Keratinocyte (primary cell): ENCODE measurements at regions not wholly inside any gene's neighbourhood (a gene's known extent, or its start where the extent isn't known, plus 50 kb on each side); places are given as distances from the start of the nearest gene placed in this dataset.

ENCODE experiments used
- DNase-seq: peaks from one replicate; pipeline ENCODE4 v3.0.0-alpha.2; 2011; ENCODE audit warnings: low read depth, missing footprints, low spot score
- FAIRE-seq: peaks from 2 replicates; lab custom pipeline; 2011; peaks lifted over from hg19 to GRCh38; lab: Jason Lieb, UNC
- H2AFZ ChIP-seq: 2 replicates; pipeline ENCODE4 v1.6.0; 2012; ENCODE audit warnings: low read length, control low read depth, inconsistent platforms; ENCODE audit not compliant: control insufficient read depth
- H3K27ac ChIP-seq: 2 replicates; pipeline ENCODE4 v1.5.1; 2011; ENCODE audit warnings: low read length; ENCODE audit not compliant: control insufficient read depth, insufficient read depth
- H3K27me3 ChIP-seq: 3 replicates; pipeline ENCODE4 v1.6.0; 2011; ENCODE audit warnings: low read length; ENCODE audit not compliant: control insufficient read depth, insufficient read depth; ENCODE audit errors: extremely low read depth
- H3K36me3 ChIP-seq, 2 experiments: 2 replicates in 1 of 2; 3 replicates in 1 of 2; pipeline ENCODE4 v1.5.1; 2011; ENCODE audit warnings: low read length in 2 of 2, mild to moderate bottlenecking in 1 of 2; ENCODE audit not compliant: control insufficient read depth in 2 of 2, insufficient read depth in 2 of 2; ENCODE audit errors: extremely low read depth in 1 of 2
- H3K4me1 ChIP-seq: 3 replicates; pipeline ENCODE4 v1.5.1; 2011; ENCODE audit warnings: low read length; ENCODE audit not compliant: control insufficient read depth, insufficient read depth; ENCODE audit errors: extremely low read depth
- H3K4me2 ChIP-seq: 3 replicates; pipeline ENCODE4 v1.6.0; 2011; ENCODE audit warnings: low read depth, low read length; ENCODE audit not compliant: control insufficient read depth, insufficient read depth; ENCODE audit errors: extremely low read depth
- H3K4me3 ChIP-seq, 3 experiments: fragments of 200-600 bp in 1 of 3; sonication (generic) in 1 of 3; 2 replicates in 2 of 3; 3 replicates in 1 of 3; pipeline ENCODE4 v1.5.1; 2011 to 2016; ENCODE audit warnings: low read length in 3 of 3, mild to moderate bottlenecking in 3 of 3, control low read depth in 2 of 3, inconsistent platforms in 1 of 3, low read depth in 1 of 3, mixed read lengths in 1 of 3, mixed run types in 1 of 3, moderate library complexity in 1 of 3; ENCODE audit not compliant: control insufficient read depth in 2 of 3, insufficient read depth in 2 of 3; ENCODE audit errors: extremely low read depth in 1 of 3
- H3K79me2 ChIP-seq: 2 replicates; pipeline ENCODE4 v1.6.0; 2012; ENCODE audit warnings: low read length; ENCODE audit not compliant: control insufficient read depth, insufficient read depth
- H3K9ac ChIP-seq: 3 replicates; pipeline ENCODE4 v1.6.0; 2011; ENCODE audit warnings: low read length; ENCODE audit not compliant: control insufficient read depth, insufficient read depth; ENCODE audit errors: extremely low read depth
- H3K9me1 ChIP-seq: 3 replicates; pipeline ENCODE4 v1.6.0; 2011; ENCODE audit warnings: low read length; ENCODE audit not compliant: control insufficient read depth, insufficient read depth; ENCODE audit errors: extremely low read depth
- H3K9me3 ChIP-seq: 2 replicates; pipeline ENCODE4 v1.5.1; 2012; ENCODE audit warnings: low read depth, low read length; ENCODE audit not compliant: control insufficient read depth
- H4K20me1 ChIP-seq: 3 replicates; pipeline ENCODE4 v1.6.0; 2011; ENCODE audit warnings: low read length; ENCODE audit not compliant: control insufficient read depth, insufficient read depth; ENCODE audit errors: extremely low read depth
- EZH2 ChIP-seq: IDR thresholded peaks from one replicate; pipeline ENCODE4 v1.6.1; 2012; ENCODE audit warnings: inconsistent platforms, mild to moderate bottlenecking, low read length, moderate library complexity
- dilution Hi-C: fragments of 300-500 bp; cut with MboI; formaldehyde crosslinking; loops from one replicate; pipeline ENCODE4 v1.7.0; 2020; ENCODE audit warnings: low sequenced_read_pairs; ENCODE audit not compliant: extremely low pct_ligation_motif_present
- TF ChIP-seq, protein P1 (sequence below), 3 experiments: IDR thresholded peaks in 1 of 3; conservative IDR thresholded peaks in 1 of 3; optimal IDR thresholded peaks in 1 of 3; 2 replicates in 2 of 3; 3 replicates in 1 of 3; pipeline versions ENCODE3 to v1.5.1; 2011; ENCODE audit warnings: low read length in 3 of 3, mild to moderate bottlenecking in 3 of 3, moderate library complexity in 2 of 3, control low read depth in 1 of 3, inconsistent platforms in 1 of 3; ENCODE audit not compliant: insufficient read depth in 2 of 3; ENCODE audit errors: extremely low read depth in 1 of 3

DNA sequence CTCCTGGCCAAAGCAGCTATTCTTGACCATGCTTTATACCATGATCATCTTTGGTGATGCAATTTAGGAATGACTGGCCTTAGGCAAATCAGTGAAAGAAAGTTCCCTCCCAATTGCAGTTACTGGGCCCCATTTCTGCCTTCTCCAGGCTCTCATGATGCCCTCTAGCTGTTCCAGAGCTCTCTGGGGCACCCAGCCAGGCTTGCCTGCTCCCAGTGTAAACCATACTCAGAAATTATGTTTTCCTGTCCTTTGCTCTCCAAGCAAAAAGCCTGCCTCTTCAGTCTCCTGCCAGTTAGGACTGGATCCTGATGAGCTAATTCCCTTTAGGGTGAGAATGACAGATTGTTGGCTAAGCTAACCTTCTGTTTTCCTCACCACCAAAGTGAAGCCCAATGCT is 85.3 kb upstream of the RBPJ start:
- dilution Hi-C loops = no loop called here

GRCh38 chr4:26237916-26238315 is 82.9 kb upstream of the RBPJ start:
- TF ChIP-seq EZH2 = no peak
- TF ChIP-seq, protein P1, sequence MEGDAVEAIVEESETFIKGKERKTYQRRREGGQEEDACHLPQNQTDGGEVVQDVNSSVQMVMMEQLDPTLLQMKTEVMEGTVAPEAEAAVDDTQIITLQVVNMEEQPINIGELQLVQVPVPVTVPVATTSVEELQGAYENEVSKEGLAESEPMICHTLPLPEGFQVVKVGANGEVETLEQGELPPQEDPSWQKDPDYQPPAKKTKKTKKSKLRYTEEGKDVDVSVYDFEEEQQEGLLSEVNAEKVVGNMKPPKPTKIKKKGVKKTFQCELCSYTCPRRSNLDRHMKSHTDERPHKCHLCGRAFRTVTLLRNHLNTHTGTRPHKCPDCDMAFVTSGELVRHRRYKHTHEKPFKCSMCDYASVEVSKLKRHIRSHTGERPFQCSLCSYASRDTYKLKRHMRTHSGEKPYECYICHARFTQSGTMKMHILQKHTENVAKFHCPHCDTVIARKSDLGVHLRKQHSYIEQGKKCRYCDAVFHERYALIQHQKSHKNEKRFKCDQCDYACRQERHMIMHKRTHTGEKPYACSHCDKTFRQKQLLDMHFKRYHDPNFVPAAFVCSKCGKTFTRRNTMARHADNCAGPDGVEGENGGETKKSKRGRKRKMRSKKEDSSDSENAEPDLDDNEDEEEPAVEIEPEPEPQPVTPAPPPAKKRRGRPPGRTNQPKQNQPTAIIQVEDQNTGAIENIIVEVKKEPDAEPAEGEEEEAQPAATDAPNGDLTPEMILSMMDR (optimal IDR thresholded peaks at IDR 0.05 in 1 of 3, IDR thresholded peaks at IDR 0.05 in 1 of 3, conservative IDR thresholded peaks at IDR 0.05 in 1 of 3; ENCODE audit: extremely low read depth in 1 of 3, insufficient read depth in 2 of 3, low read length in 3 of 3) = no peak
- Histone ChIP-seq H3K9me1 (no peaks in the 10 kb centered on the region), H4K20me1 (no peaks in the 10 kb centered on the region), H3K27me3 (no peaks in the 10 kb centered on the region), H3K4me3 (no peak overlapping the region), H2AFZ (no peak overlapping the region), H3K9ac (no peak overlapping the region), H3K79me2 (no peaks in the 10 kb centered on the region), H3K9me3 (no peaks in the 10 kb centered on the region), H3K27ac (no peak overlapping the region), H3K36me3 (no peaks in the 10 kb centered on the region), H3K4me1 (peaks cover 23% of the 10 kb centered on the region), H3K4me2 (no peak overlapping the region)
- FAIRE-seq (no peak), DNase-seq (no peak)
- dilution Hi-C loops = no loop called here

More for the DNA sequence above, 85.3 kb upstream of the RBPJ start:
- Histone ChIP-seq H3K9me1 (no peaks in the 10 kb centered on the region), H3K27ac (no peak overlapping the region), H3K4me1 (peaks cover 23% of the 10 kb centered on the region), H4K20me1 (no peaks in the 10 kb centered on the region), H3K79me2 (no peaks in the 10 kb centered on the region), H2AFZ (no peak overlapping the region), H3K9ac (no peak overlapping the region), H3K9me3 (no peaks in the 10 kb centered on the region), H3K4me2 (no peak overlapping the region), H3K4me3 (no peak overlapping the region), H3K36me3 (no peaks in the 10 kb centered on the region), H3K27me3 (no peaks in the 10 kb centered on the region)
- DNase-seq (peak; percentile 35), FAIRE-seq (peak; percentile 88)
- TF ChIP-seq EZH2 = no peak
- TF ChIP-seq, protein P1 (optimal IDR thresholded peaks at IDR 0.05 in 1 of 3, IDR thresholded peaks at IDR 0.05 in 1 of 3, conservative IDR thresholded peaks at IDR 0.05 in 1 of 3; ENCODE audit: extremely low read depth in 1 of 3, insufficient read depth in 2 of 3, low read length in 3 of 3) = peak in 2 of 3 experiments; percentile 27 to 38
